DND-41 (cell line): ENCODE measurements at regions not wholly inside any gene's neighbourhood (a gene's known extent, or its start where the extent isn't known, plus 50 kb on each side); places are given as distances from the start of the nearest gene placed in this dataset.

Source experiments
- ATAC-seq: fragments of 200-7000 bp; cut with Tn5 transposase; 3 replicates; pipeline ENCODE4 v1.9.1; 2021; ENCODE audit warnings: low read depth; ENCODE audit not compliant: insufficient read depth
- DNase-seq: peaks from one replicate; pipeline ENCODE4 v3.0.0-alpha.2; 2020
- H2AFZ ChIP-seq: 2 replicates; pipeline ENCODE4 v1.6.0; 2012; ENCODE audit warnings: low read depth, low read length
- H3K27ac ChIP-seq: 2 replicates; pipeline ENCODE4 v1.5.1; 2012; ENCODE audit warnings: low read length, inconsistent platforms
- H3K27me3 ChIP-seq: fragments of 200-600 bp; sonication (generic); 2 replicates; pipeline ENCODE4 v1.6.0; 2012; ENCODE audit warnings: low read length, mild to moderate bottlenecking, inconsistent platforms; ENCODE audit not compliant: insufficient read depth, poor library complexity
- H3K36me3 ChIP-seq: 2 replicates; pipeline ENCODE4 v1.5.1; 2012; ENCODE audit warnings: low read length, inconsistent platforms; ENCODE audit not compliant: insufficient read depth
- H3K4me1 ChIP-seq: 2 replicates; pipeline ENCODE4 v1.5.1; 2012; ENCODE audit warnings: mild to moderate bottlenecking, low read length; ENCODE audit not compliant: insufficient read depth
- H3K4me2 ChIP-seq: 2 replicates; pipeline ENCODE4 v1.6.0; 2012; ENCODE audit warnings: mild to moderate bottlenecking, moderate library complexity, low read length, inconsistent platforms; ENCODE audit not compliant: insufficient read depth
- H3K4me3 ChIP-seq, 2 experiments: fragments of 200-600 bp in 1 of 2; shearing (Covaris generic) in 1 of 2; 2 replicates each; pipeline ENCODE4 v1.5.1; 2012 to 2016; ENCODE audit warnings: inconsistent platforms in 2 of 2, low read length in 2 of 2, mild to moderate bottlenecking in 2 of 2, low read depth in 1 of 2, moderate library complexity in 1 of 2
- H3K79me2 ChIP-seq: 2 replicates; pipeline ENCODE4 v1.6.0; 2012; ENCODE audit warnings: low read length, inconsistent platforms; ENCODE audit not compliant: insufficient read depth
- H3K9ac ChIP-seq: 2 replicates; pipeline ENCODE4 v1.6.0; 2012; ENCODE audit warnings: low read depth, mild to moderate bottlenecking, inconsistent platforms, low read length, moderate library complexity
- H3K9me3 ChIP-seq: 2 replicates; pipeline ENCODE4 v1.5.1; 2012; ENCODE audit warnings: low read length, moderate library complexity, mild to moderate bottlenecking, inconsistent platforms; ENCODE audit not compliant: insufficient read depth, severe bottlenecking
- H4K20me1 ChIP-seq: 2 replicates; pipeline ENCODE4 v1.6.0; 2012; ENCODE audit warnings: low read length; ENCODE audit not compliant: insufficient read depth
- EZH2 ChIP-seq: IDR thresholded peaks from 3 replicates; pipeline ENCODE4 v1.6.1; 2012; ENCODE audit warnings: borderline replicate concordance, low read depth, mild to moderate bottlenecking, moderate library complexity, low read length, inconsistent platforms; ENCODE audit not compliant: severe bottlenecking
- TF ChIP-seq, protein P1 (sequence below): IDR thresholded peaks from 2 replicates; pipeline ENCODE4 v1.5.1; 2012; ENCODE audit warnings: borderline replicate concordance, low read length, moderate library complexity, mild to moderate bottlenecking; ENCODE audit not compliant: poor library complexity, severe bottlenecking; ENCODE audit errors: extremely low read depth

DNA sequence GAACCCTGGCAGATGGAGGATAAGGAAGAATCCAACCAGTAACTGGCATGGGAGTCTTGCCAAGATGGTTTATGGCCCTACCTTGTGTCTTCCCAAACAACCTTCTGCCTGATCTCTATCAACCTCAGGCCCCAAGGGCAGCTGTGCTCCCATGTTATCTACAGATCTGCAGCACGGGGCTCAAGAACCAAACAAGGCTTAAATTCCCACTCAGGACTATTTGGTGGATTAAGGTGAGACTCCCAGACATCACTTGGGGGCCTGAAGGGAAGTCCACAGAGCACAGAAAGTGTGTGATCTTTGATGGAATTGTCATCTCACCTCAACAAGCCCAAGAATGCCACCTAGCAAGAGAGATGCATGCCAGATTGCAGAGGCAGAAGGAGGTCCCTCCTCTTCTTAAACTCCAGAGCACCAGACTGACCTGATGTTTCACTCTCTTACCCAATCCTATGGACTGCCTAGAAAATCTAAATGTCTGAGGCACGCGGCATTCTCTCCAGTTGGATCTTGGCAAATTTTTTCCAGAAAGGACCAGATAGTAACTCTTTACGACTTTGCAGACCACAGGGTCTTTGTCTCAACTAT, 759.5 kb upstream of the TBX3 start:
- Histone ChIP-seq H3K27ac (no peak overlapping the region), H3K9ac (no peak overlapping the region), H3K9me3 (no peaks in the 10 kb centered on the region), H3K4me1 (no peaks in the 10 kb centered on the region), H2AFZ (no peak overlapping the region), H3K27me3 (peaks cover 13% of the 10 kb centered on the region), H3K4me3 (no peak overlapping the region), H3K79me2 (no peaks in the 10 kb centered on the region), H3K4me2 (no peak overlapping the region), H3K36me3 (no peaks in the 10 kb centered on the region), H4K20me1 (no peaks in the 10 kb centered on the region)
- DNase-seq (no peak), ATAC-seq (no peak)
- no peak for TF ChIP-seq EZH2
- TF ChIP-seq, protein P1, sequence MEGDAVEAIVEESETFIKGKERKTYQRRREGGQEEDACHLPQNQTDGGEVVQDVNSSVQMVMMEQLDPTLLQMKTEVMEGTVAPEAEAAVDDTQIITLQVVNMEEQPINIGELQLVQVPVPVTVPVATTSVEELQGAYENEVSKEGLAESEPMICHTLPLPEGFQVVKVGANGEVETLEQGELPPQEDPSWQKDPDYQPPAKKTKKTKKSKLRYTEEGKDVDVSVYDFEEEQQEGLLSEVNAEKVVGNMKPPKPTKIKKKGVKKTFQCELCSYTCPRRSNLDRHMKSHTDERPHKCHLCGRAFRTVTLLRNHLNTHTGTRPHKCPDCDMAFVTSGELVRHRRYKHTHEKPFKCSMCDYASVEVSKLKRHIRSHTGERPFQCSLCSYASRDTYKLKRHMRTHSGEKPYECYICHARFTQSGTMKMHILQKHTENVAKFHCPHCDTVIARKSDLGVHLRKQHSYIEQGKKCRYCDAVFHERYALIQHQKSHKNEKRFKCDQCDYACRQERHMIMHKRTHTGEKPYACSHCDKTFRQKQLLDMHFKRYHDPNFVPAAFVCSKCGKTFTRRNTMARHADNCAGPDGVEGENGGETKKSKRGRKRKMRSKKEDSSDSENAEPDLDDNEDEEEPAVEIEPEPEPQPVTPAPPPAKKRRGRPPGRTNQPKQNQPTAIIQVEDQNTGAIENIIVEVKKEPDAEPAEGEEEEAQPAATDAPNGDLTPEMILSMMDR = no peak

DNA sequence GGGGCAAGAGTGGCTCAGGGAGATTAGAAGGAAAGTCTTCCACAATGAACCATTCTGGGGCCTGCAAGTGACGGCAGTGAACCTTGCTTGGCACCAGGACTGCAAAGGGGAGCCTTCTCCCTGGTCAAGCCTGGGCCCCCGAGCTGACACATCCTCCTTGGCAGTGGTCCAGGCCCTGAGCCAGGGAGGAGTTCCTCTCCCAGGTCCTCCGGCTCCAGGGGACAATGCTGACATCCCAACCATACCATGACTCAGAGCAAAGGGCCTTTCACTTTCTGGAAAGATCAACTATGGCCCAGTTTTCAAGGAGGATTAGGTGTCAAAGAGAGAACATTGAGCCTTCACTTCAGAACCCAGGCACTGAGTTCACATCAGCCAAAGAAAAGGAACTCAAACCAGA, 756.5 kb upstream of the TBX3 start:
- Histone ChIP-seq H3K27me3 (peaks cover 10% of the 10 kb centered on the region), H3K4me2 (no peak overlapping the region), H3K9ac (no peak overlapping the region), H3K27ac (no peak overlapping the region), H2AFZ (no peak overlapping the region), H3K9me3 (no peaks in the 10 kb centered on the region), H3K36me3 (no peaks in the 10 kb centered on the region), H4K20me1 (no peaks in the 10 kb centered on the region), H3K79me2 (no peaks in the 10 kb centered on the region), H3K4me3 (no peak overlapping the region), H3K4me1 (no peaks in the 10 kb centered on the region)
- TF ChIP-seq, protein P1 = no peak
- TF ChIP-seq EZH2 = no peak
- no peak for DNase-seq
- no peak for ATAC-seq

DNA sequence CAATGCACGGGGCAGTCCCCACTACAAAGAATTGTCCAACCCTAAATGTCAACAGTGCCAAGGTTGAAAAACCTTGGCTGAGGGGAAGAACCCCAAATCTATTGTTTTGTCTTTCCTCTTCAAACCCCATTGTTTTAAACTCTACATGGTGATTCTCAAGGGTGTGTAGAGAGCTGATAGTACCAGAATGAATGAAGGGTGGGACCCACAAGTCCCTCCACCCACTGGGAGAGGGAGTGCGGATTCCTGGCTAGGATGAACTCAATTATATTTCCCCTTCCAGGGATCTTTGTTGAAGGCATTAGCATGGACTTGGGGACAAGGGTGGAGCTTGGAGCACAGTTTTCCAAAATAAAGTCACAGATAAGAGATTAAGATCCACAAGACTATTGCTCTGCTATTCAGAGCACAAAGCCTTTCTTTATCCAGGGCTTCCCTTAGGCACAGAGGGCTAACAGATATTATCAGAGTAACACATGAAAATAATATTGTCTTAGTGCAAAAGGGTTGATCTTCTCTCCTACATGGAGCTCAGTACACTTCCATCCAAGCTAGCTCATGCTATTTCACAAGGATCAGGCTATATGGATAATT, 755.1 kb upstream of the TBX3 start:
- no peak overlapping the region for H3K4me3 ChIP-seq
- no peak overlapping the region for H3K4me2 ChIP-seq
- TF ChIP-seq, protein P1 = no peak
- TF ChIP-seq EZH2 = no peak
- no peaks in the 10 kb centered on the region for H3K9me3 ChIP-seq
- H3K9ac ChIP-seq = no peak overlapping the region
- no peaks in the 10 kb centered on the region for H3K4me1 ChIP-seq
- H2AFZ ChIP-seq = no peak overlapping the region
- DNase-seq = no peak
- H3K27me3 ChIP-seq = peaks cover 6% of the 10 kb centered on the region
- H3K36me3 ChIP-seq = no peaks in the 10 kb centered on the region
- H3K79me2 ChIP-seq = no peaks in the 10 kb centered on the region
- no peaks in the 10 kb centered on the region for H4K20me1 ChIP-seq
- no peak for ATAC-seq
- no peak overlapping the region for H3K27ac ChIP-seq

DNA sequence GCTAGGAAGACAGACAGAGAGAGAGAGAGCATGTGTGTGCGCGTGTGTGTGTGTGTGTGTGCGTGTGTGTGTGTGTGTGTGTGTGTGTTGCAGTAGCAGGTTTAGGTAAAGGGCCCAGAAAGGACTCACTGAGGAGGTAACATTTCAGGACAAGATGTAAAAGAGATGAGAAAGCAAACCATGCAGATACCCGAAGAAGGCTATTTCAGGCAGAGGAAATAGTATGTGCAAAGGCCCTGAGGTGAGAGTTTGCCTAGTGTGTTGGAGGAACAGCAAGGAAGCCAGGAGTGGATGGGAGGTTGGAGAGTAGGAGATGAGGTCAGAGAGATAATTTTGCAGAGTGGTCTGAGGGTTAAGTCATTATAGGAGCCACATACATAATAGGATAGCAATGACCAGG, 754.3 kb upstream of the TBX3 start:
- Histone ChIP-seq H3K4me1 (no peaks in the 10 kb centered on the region), H3K27ac (no peak overlapping the region), H3K27me3 (peaks cover 6% of the 10 kb centered on the region), H3K4me3 (no peak overlapping the region), H3K79me2 (no peaks in the 10 kb centered on the region), H3K9me3 (no peaks in the 10 kb centered on the region), H2AFZ (no peak overlapping the region), H3K9ac (no peak overlapping the region), H3K4me2 (no peak overlapping the region), H3K36me3 (no peaks in the 10 kb centered on the region), H4K20me1 (no peaks in the 10 kb centered on the region)
- ATAC-seq = no peak
- TF ChIP-seq EZH2 = no peak
- TF ChIP-seq, protein P1 = no peak
- DNase-seq = no peak
